ENCODE measurements at regions not wholly inside any gene's neighbourhood (a gene's known extent, or its start where the extent isn't known, plus 50 kb on each side); places are given as distances from the start of the nearest gene placed in this dataset.
"Not testable (repeated sequence)": the region's sequence is repeated elsewhere in the genome, so short reads cannot be mapped to it uniquely, and the experiment has no call there.

DNA sequence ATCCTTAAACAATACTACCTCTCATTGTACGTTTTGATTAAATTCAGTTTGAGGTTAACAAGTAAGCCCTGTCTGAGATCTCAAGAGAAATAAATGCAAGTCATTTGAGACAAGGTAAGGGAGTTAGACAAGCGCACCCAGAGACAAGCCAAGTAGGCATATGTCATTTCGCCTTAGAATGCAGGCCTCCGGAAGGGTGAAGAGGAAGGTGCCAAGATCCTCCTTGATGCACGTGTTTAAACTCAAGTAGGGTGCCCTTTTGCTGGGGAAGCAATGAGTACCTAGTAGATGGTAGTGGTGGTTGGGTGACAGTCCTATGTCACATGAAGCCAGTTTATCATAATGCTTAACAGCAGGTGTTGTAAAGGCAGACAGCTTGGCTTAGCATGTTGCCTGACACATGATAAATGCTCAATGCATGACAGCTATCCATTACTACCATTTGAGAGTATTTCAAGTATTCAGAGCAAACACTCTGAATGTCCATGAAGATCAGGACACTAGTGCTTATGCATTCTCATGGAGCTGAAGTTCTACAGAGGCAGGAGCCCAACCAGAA, 415.9 kb downstream of the TMEM135 start:
- H3K9me3 ChIP-seq = no peaks in the 10 kb centered on the region
- no peak overlapping the region for H3K27ac ChIP-seq
- TF ChIP-seq POLR2AphosphoS5 (IDR thresholded peaks at IDR 0.05) (no peak), EP300 (IDR thresholded peaks at IDR 0.05) (no peak), POLR2A (IDR thresholded peaks at IDR 0.05) (no peak)
- TF ChIP-seq, protein P1, sequence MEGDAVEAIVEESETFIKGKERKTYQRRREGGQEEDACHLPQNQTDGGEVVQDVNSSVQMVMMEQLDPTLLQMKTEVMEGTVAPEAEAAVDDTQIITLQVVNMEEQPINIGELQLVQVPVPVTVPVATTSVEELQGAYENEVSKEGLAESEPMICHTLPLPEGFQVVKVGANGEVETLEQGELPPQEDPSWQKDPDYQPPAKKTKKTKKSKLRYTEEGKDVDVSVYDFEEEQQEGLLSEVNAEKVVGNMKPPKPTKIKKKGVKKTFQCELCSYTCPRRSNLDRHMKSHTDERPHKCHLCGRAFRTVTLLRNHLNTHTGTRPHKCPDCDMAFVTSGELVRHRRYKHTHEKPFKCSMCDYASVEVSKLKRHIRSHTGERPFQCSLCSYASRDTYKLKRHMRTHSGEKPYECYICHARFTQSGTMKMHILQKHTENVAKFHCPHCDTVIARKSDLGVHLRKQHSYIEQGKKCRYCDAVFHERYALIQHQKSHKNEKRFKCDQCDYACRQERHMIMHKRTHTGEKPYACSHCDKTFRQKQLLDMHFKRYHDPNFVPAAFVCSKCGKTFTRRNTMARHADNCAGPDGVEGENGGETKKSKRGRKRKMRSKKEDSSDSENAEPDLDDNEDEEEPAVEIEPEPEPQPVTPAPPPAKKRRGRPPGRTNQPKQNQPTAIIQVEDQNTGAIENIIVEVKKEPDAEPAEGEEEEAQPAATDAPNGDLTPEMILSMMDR (IDR thresholded peaks at IDR 0.05) = no peak
- ATAC-seq = no peak
- 89 to 92% methylated on average over 5 of the region's 5 CpGs for WGBS, 2 donors (ENCODE audit: low coverage in 1 of 2)
- no peaks in the 10 kb centered on the region for H3K27me3 ChIP-seq
- no peak overlapping the region for H3K4me3 ChIP-seq
- H3K36me3 ChIP-seq = no peaks in the 10 kb centered on the region
- no peaks in the 10 kb centered on the region for H3K4me1 ChIP-seq

DNA sequence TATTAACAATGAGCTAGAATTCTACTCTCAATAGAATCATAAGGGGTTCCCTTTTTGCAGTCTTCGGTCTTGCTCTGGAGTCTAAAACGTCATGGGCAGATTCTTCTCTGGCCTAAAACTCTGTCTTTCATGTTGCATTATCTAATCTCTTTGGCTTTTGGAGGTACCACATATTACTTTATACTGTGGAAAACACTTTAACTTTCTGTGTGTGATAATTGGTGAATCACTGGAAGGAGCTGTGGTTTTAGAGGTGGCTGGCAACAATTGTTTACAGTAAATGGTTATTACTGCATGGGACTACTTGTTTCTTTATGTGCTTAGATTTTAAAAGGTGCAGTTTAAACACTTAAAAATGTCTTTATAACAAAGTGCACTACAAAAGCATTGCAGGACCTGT, 414.3 kb downstream of the TMEM135 start:
- H3K4me1 ChIP-seq, ATAC-seq, H3K36me3 ChIP-seq, H3K27me3 ChIP-seq, H3K4me3 ChIP-seq, H3K27ac ChIP-seq, H3K9me3 ChIP-seq: not testable (repeated sequence)
- 86 to 88% methylated on average over 2 of the region's 2 CpGs for WGBS, 2 donors (ENCODE audit: low coverage in 1 of 2)

DNA sequence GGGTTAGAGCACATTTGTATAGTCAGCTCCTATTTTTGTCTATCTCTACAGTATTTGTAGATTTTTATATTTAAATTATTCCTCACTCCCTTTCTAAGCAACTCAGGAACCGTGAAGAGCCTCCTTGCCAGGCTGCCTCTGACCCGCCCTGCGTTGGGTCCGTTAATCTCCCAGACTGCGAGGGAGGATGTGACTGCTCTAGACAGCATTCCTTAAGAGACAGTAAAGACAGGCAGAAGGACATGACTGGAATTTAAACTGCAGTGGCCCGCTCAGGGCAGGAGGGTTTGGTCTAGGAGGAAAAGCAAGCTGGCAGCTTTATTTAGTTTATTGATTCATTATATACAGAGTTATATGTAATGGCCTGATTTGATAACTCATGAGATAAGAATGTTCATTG, 413.7 kb downstream of the TMEM135 start:
- H3K27me3 ChIP-seq = no peaks in the 10 kb centered on the region
- WGBS, 2 donors (ENCODE audit: low coverage in 1 of 2) = 40 to 88% methylated on average over 1 to 6 of the region's 6 CpGs
- no peaks in the 10 kb centered on the region for H3K9me3 ChIP-seq
- H3K4me1 ChIP-seq = no peaks in the 10 kb centered on the region
- no peaks in the 10 kb centered on the region for H3K36me3 ChIP-seq
- no peak for ATAC-seq
- no peak overlapping the region for H3K4me3 ChIP-seq
- TF ChIP-seq POLR2A (IDR thresholded peaks at IDR 0.05) = no peak
- no peak for TF ChIP-seq POLR2AphosphoS5 (IDR thresholded peaks at IDR 0.05)
- no peak for TF ChIP-seq EP300 (IDR thresholded peaks at IDR 0.05)
- TF ChIP-seq, protein P1 (IDR thresholded peaks at IDR 0.05) = no peak
- no peak overlapping the region for H3K27ac ChIP-seq

DNA sequence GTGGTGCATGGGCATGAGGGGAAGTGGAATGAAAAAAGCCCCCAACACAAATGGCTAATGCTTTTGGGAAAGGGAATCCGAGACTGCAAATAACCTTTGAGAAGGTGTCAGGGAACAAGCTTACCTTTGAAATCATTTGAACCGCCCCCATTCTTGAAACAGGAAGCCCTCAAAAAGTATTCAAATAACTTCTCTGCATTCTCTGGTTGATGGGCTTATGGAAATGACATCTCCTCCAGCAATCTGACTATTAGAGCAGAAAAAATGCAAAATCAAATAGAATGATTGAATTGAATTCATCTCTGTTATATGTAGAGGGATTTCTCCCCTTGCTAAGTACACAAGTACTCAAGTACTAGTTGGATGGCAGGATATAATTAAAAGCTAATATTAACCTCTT, 409.9 kb downstream of the TMEM135 start:
- ATAC-seq = no peak
- WGBS, 2 donors (ENCODE audit: low coverage in 1 of 2) = 85 to 86% methylated on average over 2 of the region's 2 CpGs
- TF ChIP-seq POLR2AphosphoS5 (IDR thresholded peaks at IDR 0.05) (no peak), POLR2A (IDR thresholded peaks at IDR 0.05) (no peak), EP300 (IDR thresholded peaks at IDR 0.05) (no peak)
- TF ChIP-seq, protein P1 (IDR thresholded peaks at IDR 0.05) = no peak
- Histone ChIP-seq H3K27ac (no peak overlapping the region), H3K27me3 (no peaks in the 10 kb centered on the region), H3K4me3 (no peak overlapping the region), H3K4me1 (no peaks in the 10 kb centered on the region), H3K36me3 (no peaks in the 10 kb centered on the region), H3K9me3 (no peaks in the 10 kb centered on the region)

DNA sequence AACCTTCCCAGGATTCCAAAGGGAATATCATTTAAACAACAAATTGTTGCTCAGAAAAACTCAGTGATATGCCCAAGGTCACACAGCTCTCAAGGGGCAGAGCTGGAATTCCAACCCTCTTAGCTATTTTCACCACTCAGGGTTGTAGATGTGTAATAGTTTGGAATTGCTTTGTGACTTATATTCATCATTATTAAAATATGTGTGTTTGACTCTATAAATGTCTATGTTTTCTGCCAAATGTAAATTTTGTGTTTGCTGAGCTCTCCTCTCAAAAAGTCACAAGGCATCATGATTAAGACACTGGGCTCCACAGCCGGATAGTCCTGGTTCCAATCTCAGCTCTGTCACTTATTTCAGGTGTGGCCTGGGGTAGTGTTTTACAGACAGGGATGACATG, 407.3 kb downstream of the TMEM135 start:
- no peaks in the 10 kb centered on the region for H3K27me3 ChIP-seq
- no peaks in the 10 kb centered on the region for H3K36me3 ChIP-seq
- H3K27ac ChIP-seq = no peak overlapping the region
- WGBS, 2 donors (ENCODE audit: low coverage in 1 of 2) = 63 to 75% methylated on average over 1 of the region's 1 CpG
- H3K4me1 ChIP-seq = no peaks in the 10 kb centered on the region
- ATAC-seq = no peak
- H3K9me3 ChIP-seq = no peaks in the 10 kb centered on the region
- no peak overlapping the region for H3K4me3 ChIP-seq
- TF ChIP-seq EP300 (IDR thresholded peaks at IDR 0.05) (no peak), POLR2AphosphoS5 (IDR thresholded peaks at IDR 0.05) (no peak), POLR2A (IDR thresholded peaks at IDR 0.05) (no peak)
- TF ChIP-seq, protein P1 (IDR thresholded peaks at IDR 0.05) = no peak

All from gastroesophageal sphincter (tissue), 4 donors.